Dendritic cell treated with granulocyte-macrophage colony-stimulating factor and Interleukin-4, amounts not matched to agents 40 ng/mL and 50 ng/mL, for 4 days (primary cell): ENCODE measurements at regions not wholly inside any gene's neighbourhood (a gene's known extent, or its start where the extent isn't known, plus 50 kb on each side); places are given as distances from the start of the nearest gene placed in this dataset.
"Not testable (repeated sequence)": the region's sequence is repeated elsewhere in the genome, so short reads cannot be mapped to it uniquely, and the experiment has no call there.

Experiments
- H3K27ac Mint-ChIP-seq: one replicate; pipeline ENCODE4 v1.8.0; 2022; ENCODE audit warnings: mild to moderate bottlenecking, mixed read lengths
- H3K27me3 Mint-ChIP-seq: one replicate; pipeline ENCODE4 v1.8.0; 2022; ENCODE audit warnings: mild to moderate bottlenecking, mixed read lengths
- H3K36me3 Mint-ChIP-seq: one replicate; pipeline ENCODE4 v1.8.0; 2022; ENCODE audit warnings: low read depth, mixed read lengths
- H3K4me1 Mint-ChIP-seq: one replicate; pipeline ENCODE4 v1.8.0; 2022; ENCODE audit warnings: low read depth, mixed read lengths
- H3K4me3 Mint-ChIP-seq: one replicate; pipeline ENCODE4 v1.8.0; 2022; ENCODE audit warnings: mild to moderate bottlenecking, moderate library complexity, mixed read lengths
- H3K9me3 Mint-ChIP-seq: one replicate; pipeline ENCODE4 v1.8.0; 2022; ENCODE audit warnings: mixed read lengths
- intact Hi-C: fragments of 100-400 bp; cut with micrococcal nuclease; formaldehyde crosslinking; loops from one replicate; pipeline ENCODE4 v1.15.0; 2022

- H3K27me3 Mint-ChIP-seq, H3K27ac Mint-ChIP-seq, intact Hi-C loops: not testable (repeated sequence)
Measured at GRCh38 chr1:146770998-146771397, 167.1 kb upstream of the NBPF12 start.

GRCh38 chr1:146763234-146763633 lies 174.9 kb upstream of the NBPF12 start:
- H3K36me3 Mint-ChIP-seq, H3K9me3 Mint-ChIP-seq, H3K4me3 Mint-ChIP-seq, H3K27ac Mint-ChIP-seq, H3K4me1 Mint-ChIP-seq, H3K27me3 Mint-ChIP-seq, intact Hi-C loops: not testable (repeated sequence)

More at GRCh38 chr1:146770998-146771397, 167.1 kb upstream of the NBPF12 start:
- H3K4me3 Mint-ChIP-seq, H3K4me1 Mint-ChIP-seq, H3K36me3 Mint-ChIP-seq, H3K9me3 Mint-ChIP-seq: not testable (repeated sequence)

- H3K36me3 Mint-ChIP-seq: not testable (repeated sequence)
Measured at GRCh38 chr1:146756858-146757257, 181.3 kb upstream of the NBPF12 start.

GRCh38 chr1:146748686-146749085 lies 189.4 kb upstream of the NBPF12 start:
- intact Hi-C loops, H3K4me3 Mint-ChIP-seq: not testable (repeated sequence)

More at GRCh38 chr1:146756858-146757257, 181.3 kb upstream of the NBPF12 start:
- H3K27me3 Mint-ChIP-seq, H3K4me3 Mint-ChIP-seq, H3K27ac Mint-ChIP-seq, H3K4me1 Mint-ChIP-seq, H3K9me3 Mint-ChIP-seq, intact Hi-C loops: not testable (repeated sequence)

GRCh38 chr1:146731981-146732680 lies 206.0 kb upstream of the NBPF12 start:
- H3K9me3 Mint-ChIP-seq, H3K4me1 Mint-ChIP-seq, H3K27me3 Mint-ChIP-seq, H3K4me3 Mint-ChIP-seq, intact Hi-C loops, H3K36me3 Mint-ChIP-seq, H3K27ac Mint-ChIP-seq: not testable (repeated sequence)

More at GRCh38 chr1:146748686-146749085, 189.4 kb upstream of the NBPF12 start:
- H3K27ac Mint-ChIP-seq, H3K4me1 Mint-ChIP-seq, H3K27me3 Mint-ChIP-seq, H3K9me3 Mint-ChIP-seq, H3K36me3 Mint-ChIP-seq: not testable (repeated sequence)

- H3K9me3 Mint-ChIP-seq, H3K4me3 Mint-ChIP-seq, H3K27ac Mint-ChIP-seq, H3K27me3 Mint-ChIP-seq, intact Hi-C loops, H3K36me3 Mint-ChIP-seq, H3K4me1 Mint-ChIP-seq: not testable (repeated sequence)
Measured at GRCh38 chr1:146729642-146730344, 208.3 kb upstream of the NBPF12 start.

- H3K27ac Mint-ChIP-seq, H3K9me3 Mint-ChIP-seq, H3K36me3 Mint-ChIP-seq, intact Hi-C loops, H3K4me1 Mint-ChIP-seq, H3K4me3 Mint-ChIP-seq, H3K27me3 Mint-ChIP-seq: not testable (repeated sequence)
Measured at GRCh38 chr1:146715054-146715453, 223.1 kb upstream of the NBPF12 start.

GRCh38 chr1:146710838-146711521 lies 227.1 kb upstream of the NBPF12 start:
- H3K27me3 Mint-ChIP-seq, H3K4me3 Mint-ChIP-seq, H3K4me1 Mint-ChIP-seq, H3K9me3 Mint-ChIP-seq, H3K27ac Mint-ChIP-seq, H3K36me3 Mint-ChIP-seq, intact Hi-C loops: not testable (repeated sequence)

- intact Hi-C loops, H3K4me3 Mint-ChIP-seq, H3K36me3 Mint-ChIP-seq, H3K27ac Mint-ChIP-seq, H3K9me3 Mint-ChIP-seq, H3K4me1 Mint-ChIP-seq, H3K27me3 Mint-ChIP-seq: not testable (repeated sequence)
Measured at GRCh38 chr1:146709302-146709701, 228.8 kb upstream of the NBPF12 start.

GRCh38 chr1:146704162-146704724 lies 233.9 kb upstream of the NBPF12 start:
- intact Hi-C loops, H3K4me3 Mint-ChIP-seq, H3K36me3 Mint-ChIP-seq, H3K27me3 Mint-ChIP-seq, H3K27ac Mint-ChIP-seq, H3K9me3 Mint-ChIP-seq, H3K4me1 Mint-ChIP-seq: not testable (repeated sequence)

- intact Hi-C loops, H3K4me3 Mint-ChIP-seq, H3K27me3 Mint-ChIP-seq, H3K27ac Mint-ChIP-seq, H3K36me3 Mint-ChIP-seq, H3K9me3 Mint-ChIP-seq, H3K4me1 Mint-ChIP-seq: not testable (repeated sequence)
Measured at GRCh38 chr1:146701320-146701719, 236.8 kb upstream of the NBPF12 start.

GRCh38 chr1:146695388-146695787 lies 242.7 kb upstream of the NBPF12 start:
- H3K36me3 Mint-ChIP-seq, H3K27me3 Mint-ChIP-seq, H3K27ac Mint-ChIP-seq, H3K4me1 Mint-ChIP-seq, intact Hi-C loops, H3K9me3 Mint-ChIP-seq, H3K4me3 Mint-ChIP-seq: not testable (repeated sequence)

GRCh38 chr1:146691798-146692197 lies 246.3 kb upstream of the NBPF12 start:
- intact Hi-C loops, H3K36me3 Mint-ChIP-seq, H3K27me3 Mint-ChIP-seq, H3K4me1 Mint-ChIP-seq, H3K4me3 Mint-ChIP-seq, H3K27ac Mint-ChIP-seq, H3K9me3 Mint-ChIP-seq: not testable (repeated sequence)

- H3K27ac Mint-ChIP-seq, H3K4me1 Mint-ChIP-seq, H3K36me3 Mint-ChIP-seq, H3K9me3 Mint-ChIP-seq, intact Hi-C loops, H3K4me3 Mint-ChIP-seq, H3K27me3 Mint-ChIP-seq: not testable (repeated sequence)
Measured at GRCh38 chr1:146688893-146689292, 249.2 kb upstream of the NBPF12 start.
